Ovary (tissue), 3 donors: ENCODE measurements at regions not wholly inside any gene's neighbourhood (a gene's known extent, or its start where the extent isn't known, plus 50 kb on each side); places are given as distances from the start of the nearest gene placed in this dataset.
"Not testable (repeated sequence)": the region's sequence is repeated elsewhere in the genome, so short reads cannot be mapped to it uniquely, and the experiment has no call there.

Experiments used
- EP300 ChIP-seq: sonication (generic); formaldehyde crosslinking; IDR thresholded peaks from one replicate; pipeline ENCODE4 v1.6.1; 2017; ENCODE audit warnings: antibody characterized with exemption
- POLR2A ChIP-seq: fragments of 450-650 bp; IDR thresholded peaks from one replicate; pipeline ENCODE4 v1.6.1; 2017; ENCODE audit warnings: antibody characterized with exemption, mild to moderate bottlenecking, moderate library complexity
- TF ChIP-seq, protein P1 (sequence below), 3 donors: fragments of 450-650 bp in 2 of 3; fragments of 200-600 bp in 1 of 3; IDR thresholded peaks; one replicate each; pipeline versions ENCODE4 v1.5.1 to v1.8.0; 2016 to 2022; ENCODE audit warnings: antibody characterized with exemption in 3 of 3, mild to moderate bottlenecking in 1 of 3
- donor health status: DM: no; HTN: no; CAD: no.

DNA sequence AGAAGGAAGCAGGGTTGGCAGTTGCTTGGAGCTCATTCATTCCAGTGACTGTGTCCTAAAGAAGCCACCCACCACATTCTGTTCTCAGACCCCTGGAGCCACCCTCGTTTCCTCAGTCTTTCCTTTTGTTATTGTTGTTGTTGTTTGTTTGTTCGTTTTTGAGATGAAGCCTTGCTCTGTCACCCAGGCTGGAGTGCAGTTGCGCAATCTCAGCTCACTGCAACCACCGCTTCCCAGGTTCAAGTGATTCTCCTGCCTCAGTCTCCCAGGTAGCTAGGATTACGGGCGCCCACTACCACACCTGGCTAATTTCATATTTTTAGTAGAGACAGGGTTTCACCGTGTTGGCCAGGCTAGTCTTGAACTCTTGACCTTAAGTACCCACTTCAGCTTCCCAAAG is 72.7 kb upstream of the ESRRB start:
- TF ChIP-seq, protein P1, sequence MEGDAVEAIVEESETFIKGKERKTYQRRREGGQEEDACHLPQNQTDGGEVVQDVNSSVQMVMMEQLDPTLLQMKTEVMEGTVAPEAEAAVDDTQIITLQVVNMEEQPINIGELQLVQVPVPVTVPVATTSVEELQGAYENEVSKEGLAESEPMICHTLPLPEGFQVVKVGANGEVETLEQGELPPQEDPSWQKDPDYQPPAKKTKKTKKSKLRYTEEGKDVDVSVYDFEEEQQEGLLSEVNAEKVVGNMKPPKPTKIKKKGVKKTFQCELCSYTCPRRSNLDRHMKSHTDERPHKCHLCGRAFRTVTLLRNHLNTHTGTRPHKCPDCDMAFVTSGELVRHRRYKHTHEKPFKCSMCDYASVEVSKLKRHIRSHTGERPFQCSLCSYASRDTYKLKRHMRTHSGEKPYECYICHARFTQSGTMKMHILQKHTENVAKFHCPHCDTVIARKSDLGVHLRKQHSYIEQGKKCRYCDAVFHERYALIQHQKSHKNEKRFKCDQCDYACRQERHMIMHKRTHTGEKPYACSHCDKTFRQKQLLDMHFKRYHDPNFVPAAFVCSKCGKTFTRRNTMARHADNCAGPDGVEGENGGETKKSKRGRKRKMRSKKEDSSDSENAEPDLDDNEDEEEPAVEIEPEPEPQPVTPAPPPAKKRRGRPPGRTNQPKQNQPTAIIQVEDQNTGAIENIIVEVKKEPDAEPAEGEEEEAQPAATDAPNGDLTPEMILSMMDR (IDR thresholded peaks at IDR 0.05), result not testable (repeated sequence)
- TF ChIP-seq EP300, POLR2A: not testable (repeated sequence)
